Trophoblast cell (in vitro differentiated cells and primary cell): ENCODE measurements at regions not wholly inside any gene's neighbourhood (a gene's known extent, or its start where the extent isn't known, plus 50 kb on each side); places are given as distances from the start of the nearest gene placed in this dataset.

Experiments used
- DNase-seq, 2 donors: peaks; one replicate each; pipeline ENCODE4 v3.0.0-alpha.2; 2016
- H2AFZ ChIP-seq: 2 replicates; pipeline ENCODE4 v1.6.1; 2013; ENCODE audit warnings: low read length, moderate library complexity, mild to moderate bottlenecking; ENCODE audit not compliant: insufficient read depth, poor library complexity
- H2AK5ac ChIP-seq: 2 replicates; pipeline ENCODE4 v1.6.1; 2013; ENCODE audit warnings: mild to moderate bottlenecking, low read length
- H2BK120ac ChIP-seq: 2 replicates; pipeline ENCODE4 v1.6.1; 2013; ENCODE audit warnings: low read length, mild to moderate bottlenecking, moderate library complexity; ENCODE audit not compliant: insufficient read depth, poor library complexity
- H2BK12ac ChIP-seq: 2 replicates; pipeline ENCODE4 v1.6.1; 2013; ENCODE audit warnings: mild to moderate bottlenecking, low read length, moderate library complexity
- H2BK5ac ChIP-seq: 2 replicates; pipeline ENCODE4 v1.6.1; 2013; ENCODE audit warnings: low read length, low read depth, moderate library complexity, mild to moderate bottlenecking; ENCODE audit not compliant: poor library complexity
- H3K14ac ChIP-seq: 2 replicates; pipeline ENCODE4 v1.6.1; 2013; ENCODE audit warnings: mild to moderate bottlenecking, low read length
- H3K18ac ChIP-seq: 2 replicates; pipeline ENCODE4 v1.6.1; 2013; ENCODE audit warnings: mild to moderate bottlenecking, low read length
- H3K23ac ChIP-seq: 2 replicates; pipeline ENCODE4 v1.6.1; 2013; ENCODE audit warnings: low read length
- H3K27ac ChIP-seq: 2 replicates; pipeline ENCODE4 v1.5.1; 2013; ENCODE audit warnings: low read depth, mild to moderate bottlenecking, inconsistent platforms, low read length, moderate library complexity
- H3K27me3 ChIP-seq: 2 replicates; pipeline ENCODE4 v1.6.1; 2013; ENCODE audit warnings: inconsistent platforms, mild to moderate bottlenecking, low read length, moderate library complexity; ENCODE audit not compliant: insufficient read depth
- H3K36me3 ChIP-seq, 2 experiments: 1 replicate in 1 of 2; 2 replicates in 1 of 2; pipeline ENCODE4 v1.6.1; 2013; ENCODE audit warnings: low read length in 2 of 2, mild to moderate bottlenecking in 2 of 2, moderate library complexity in 1 of 2; ENCODE audit not compliant: insufficient read depth in 2 of 2, control insufficient read depth in 1 of 2
- H3K4ac ChIP-seq: 2 replicates; pipeline ENCODE4 v1.6.1; 2013; ENCODE audit warnings: low read depth, mild to moderate bottlenecking, low read length, moderate library complexity
- H3K4me1 ChIP-seq, 2 experiments: 1 replicate in 1 of 2; 2 replicates in 1 of 2; pipeline ENCODE4 v1.6.1; 2013; ENCODE audit warnings: low read length in 2 of 2, mild to moderate bottlenecking in 2 of 2, moderate library complexity in 1 of 2; ENCODE audit not compliant: insufficient read depth in 2 of 2, control insufficient read depth in 1 of 2
- H3K4me2 ChIP-seq: 2 replicates; pipeline ENCODE4 v1.6.1; 2013; ENCODE audit warnings: inconsistent platforms, mild to moderate bottlenecking, low read length, moderate library complexity
- H3K4me3 ChIP-seq: 2 replicates; pipeline ENCODE4 v1.5.1; 2013; ENCODE audit warnings: mild to moderate bottlenecking, low read depth, low read length, inconsistent platforms
- H3K79me1 ChIP-seq: one replicate; pipeline ENCODE4 v1.6.1; 2013; ENCODE audit warnings: low read length
- H3K79me2 ChIP-seq: 2 replicates; pipeline ENCODE4 v1.6.1; 2013; ENCODE audit warnings: low read length, mild to moderate bottlenecking; ENCODE audit not compliant: control insufficient read depth, insufficient read depth, poor library complexity
- H3K9ac ChIP-seq: 2 replicates; pipeline ENCODE4 v1.6.1; 2013; ENCODE audit warnings: mild to moderate bottlenecking, low read length
- H3K9me3 ChIP-seq: 2 replicates; pipeline ENCODE4 v1.6.1; 2013; ENCODE audit warnings: low read depth, mild to moderate bottlenecking, control low read depth, inconsistent platforms, low read length; ENCODE audit not compliant: insufficient read depth
- H4K12ac ChIP-seq: 2 replicates; pipeline ENCODE4 v1.6.1; 2013; ENCODE audit warnings: low read depth, mild to moderate bottlenecking, low read length, moderate library complexity
- H4K8ac ChIP-seq: 2 replicates; pipeline ENCODE4 v1.6.1; 2013; ENCODE audit warnings: low read depth, mild to moderate bottlenecking, low read length, moderate library complexity
- H4K91ac ChIP-seq: one replicate; pipeline ENCODE4 v1.6.1; 2013; ENCODE audit warnings: low read depth, mild to moderate bottlenecking, low read length, moderate library complexity
- WGBS: extraction: QIAGEN DNeasy Blood & Tissue Kit; methylation state at CpG from one replicate; pipeline ENCODE4 v1.1.7; 2013; ENCODE audit warnings: missing lambda C conversion rate; ENCODE audit not compliant: insufficient read length, insufficient coverage; ENCODE audit errors: extremely low coverage; 5-methylcytosine and 5-hydroxymethylcytosine counted together

DNA sequence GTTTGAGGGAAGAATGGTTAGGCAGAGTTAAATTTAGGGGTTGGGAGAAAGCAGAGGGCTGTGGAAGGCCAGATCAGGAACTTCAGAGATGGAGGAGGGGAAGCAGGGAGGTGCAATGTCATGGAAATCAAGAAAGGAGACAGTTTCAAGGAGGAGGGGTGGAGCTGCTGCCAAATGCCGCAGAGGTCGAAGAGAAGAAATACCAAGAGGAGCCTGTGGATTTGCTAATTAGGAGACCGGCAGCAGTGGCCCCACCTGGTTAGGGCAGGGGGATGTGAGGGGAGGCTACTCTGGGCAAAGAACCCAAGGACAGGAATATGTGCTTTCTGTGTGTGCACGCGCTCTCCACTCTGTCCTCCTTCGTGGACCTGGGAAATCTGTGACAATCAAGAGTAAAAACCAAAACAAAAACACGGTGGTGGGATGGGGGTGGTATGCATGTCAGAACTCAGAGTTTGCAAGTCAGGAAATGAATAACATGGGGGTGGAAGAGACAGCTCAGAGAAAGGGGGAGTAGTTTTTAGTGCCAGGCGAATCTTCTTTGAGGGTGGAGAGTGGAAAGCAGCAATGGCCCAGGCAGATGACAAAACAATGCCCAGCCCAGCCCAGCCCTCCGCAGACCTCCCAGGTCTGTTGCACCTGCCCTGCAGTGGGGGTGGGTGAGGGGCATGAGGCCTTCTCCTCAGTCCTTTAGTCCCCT is 102.9 kb upstream of the PAX2 start:
- H2BK12ac ChIP-seq: no peak overlapping the region
- H3K36me3 ChIP-seq: no peaks in the 10 kb centered on the region
- no peak overlapping the region for H3K14ac ChIP-seq
- H3K27me3 ChIP-seq: peaks cover 2% of the 10 kb centered on the region
- no peaks in the 10 kb centered on the region for H3K79me2 ChIP-seq
- no peak overlapping the region for H3K9ac ChIP-seq
- H3K4me2 ChIP-seq: no peak overlapping the region
- H3K9me3 ChIP-seq: peaks cover 5% of the 10 kb centered on the region
- H2BK5ac ChIP-seq: no peak overlapping the region
- WGBS: no CpG with 5 or more reads among the region's 9 CpGs
- no peaks in the 10 kb centered on the region for H3K79me1 ChIP-seq
- H3K4me3 ChIP-seq: no peak overlapping the region
- no peak overlapping the region for H2AK5ac ChIP-seq
- H3K23ac ChIP-seq: no peak overlapping the region
- H3K4me1 ChIP-seq: no peaks in the 10 kb centered on the region
- DNase-seq: no peak
- H3K18ac ChIP-seq: no peak overlapping the region
- no peak overlapping the region for H2BK120ac ChIP-seq
- H4K12ac ChIP-seq: no peak overlapping the region
- no peak overlapping the region for H2AFZ ChIP-seq
- no peak overlapping the region for H4K8ac ChIP-seq
- no peak overlapping the region for H3K4ac ChIP-seq
- no peak overlapping the region for H3K27ac ChIP-seq
- no peak overlapping the region for H4K91ac ChIP-seq

DNA sequence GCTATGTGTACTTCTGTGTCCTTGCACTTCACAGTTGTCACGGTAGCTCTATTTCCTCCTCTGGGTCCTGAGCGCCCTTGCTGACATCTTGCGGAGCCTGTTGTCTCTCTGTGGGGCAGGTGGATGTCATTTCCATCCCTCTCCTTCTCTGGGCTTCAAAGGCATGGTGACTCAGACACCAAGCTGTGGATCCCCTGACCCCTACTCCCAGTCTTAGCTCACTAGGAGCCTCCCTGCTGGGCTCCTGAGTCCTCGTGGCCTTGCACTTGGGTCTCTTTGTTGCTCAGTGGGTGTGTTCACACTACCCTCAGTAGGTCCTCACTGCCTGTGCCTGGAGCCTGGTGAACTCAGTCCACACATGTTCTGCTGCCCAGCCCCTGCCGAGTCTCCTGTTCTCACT is 100.3 kb upstream of the PAX2 start:
- DNase-seq: no peak
- H3K79me1 ChIP-seq: no peaks in the 10 kb centered on the region
- H2BK5ac ChIP-seq: no peak overlapping the region
- H2AK5ac ChIP-seq: no peak overlapping the region
- no peaks in the 10 kb centered on the region for H3K79me2 ChIP-seq
- no peaks in the 10 kb centered on the region for H3K4me1 ChIP-seq
- no peak overlapping the region for H3K4ac ChIP-seq
- H4K12ac ChIP-seq: no peak overlapping the region
- no peak overlapping the region for H3K4me3 ChIP-seq
- no peak overlapping the region for H3K4me2 ChIP-seq
- H2BK120ac ChIP-seq: no peak overlapping the region
- H2AFZ ChIP-seq: no peak overlapping the region
- peaks cover 2% of the 10 kb centered on the region for H3K27me3 ChIP-seq
- H3K36me3 ChIP-seq: no peaks in the 10 kb centered on the region
- no peak overlapping the region for H3K14ac ChIP-seq
- H3K9me3 ChIP-seq: peaks cover 3% of the 10 kb centered on the region
- no peak overlapping the region for H3K18ac ChIP-seq
- H4K91ac ChIP-seq: no peak overlapping the region
- no CpG with 5 or more reads among the region's 5 CpGs for WGBS
- no peak overlapping the region for H3K9ac ChIP-seq
- no peak overlapping the region for H3K27ac ChIP-seq
- H3K23ac ChIP-seq: no peak overlapping the region
- H2BK12ac ChIP-seq: no peak overlapping the region
- no peak overlapping the region for H4K8ac ChIP-seq

DNA sequence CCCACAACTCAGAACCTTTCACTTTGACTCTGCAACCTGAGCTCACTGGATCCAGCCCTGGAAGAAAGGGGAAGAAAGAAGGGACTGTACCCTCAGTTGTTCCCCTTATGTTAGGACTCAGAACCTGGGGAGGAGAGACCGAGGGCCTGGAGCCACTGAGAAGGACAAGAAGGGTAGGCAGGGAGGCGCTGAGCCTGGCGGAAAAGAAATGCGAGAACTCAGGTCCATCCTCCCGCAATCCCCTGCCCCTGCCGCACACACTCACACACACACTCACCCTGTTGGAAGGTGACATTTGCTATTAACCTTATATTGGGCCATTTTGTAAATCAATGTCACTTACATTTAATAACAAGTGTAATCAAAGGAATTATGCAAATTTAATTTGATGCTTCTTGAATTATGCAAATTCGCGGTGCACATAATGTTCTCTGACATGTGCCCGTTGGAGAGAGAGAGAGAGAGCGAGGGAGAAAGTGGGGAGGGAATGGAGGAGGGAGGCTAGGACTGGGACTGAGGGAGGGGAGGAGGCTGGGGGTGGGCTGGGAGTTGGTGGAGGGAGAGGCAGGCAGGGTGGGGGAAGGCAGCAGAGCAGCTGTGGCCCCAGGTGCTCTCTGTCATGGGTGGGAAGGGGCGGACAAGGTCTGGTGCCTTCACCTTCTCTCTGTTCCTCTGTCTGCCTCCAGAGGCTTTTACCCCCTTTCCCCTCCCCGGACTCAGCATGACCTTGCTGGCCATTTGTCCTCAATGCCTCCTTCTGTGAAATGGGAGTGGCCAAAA is 99.6 kb upstream of the PAX2 start:
- no peak overlapping the region for H3K27ac ChIP-seq
- H3K4me1 ChIP-seq: no peaks in the 10 kb centered on the region
- H4K8ac ChIP-seq: no peak overlapping the region
- no peak for DNase-seq
- H2AFZ ChIP-seq: no peak overlapping the region
- H2BK12ac ChIP-seq: no peak overlapping the region
- no peak overlapping the region for H2BK120ac ChIP-seq
- H3K4ac ChIP-seq: no peak overlapping the region
- no peak overlapping the region for H4K12ac ChIP-seq
- no peak overlapping the region for H3K23ac ChIP-seq
- H3K14ac ChIP-seq: no peak overlapping the region
- no peaks in the 10 kb centered on the region for H3K79me1 ChIP-seq
- no peak overlapping the region for H3K4me3 ChIP-seq
- H3K18ac ChIP-seq: no peak overlapping the region
- H3K9ac ChIP-seq: no peak overlapping the region
- no peak overlapping the region for H4K91ac ChIP-seq
- H2AK5ac ChIP-seq: no peak overlapping the region
- no peak overlapping the region for H2BK5ac ChIP-seq
- H3K36me3 ChIP-seq: no peaks in the 10 kb centered on the region
- H3K79me2 ChIP-seq: no peaks in the 10 kb centered on the region
- H3K27me3 ChIP-seq: peaks cover 2% of the 10 kb centered on the region
- no CpG with 5 or more reads among the region's 12 CpGs for WGBS
- peaks cover 5% of the 10 kb centered on the region for H3K9me3 ChIP-seq
- no peak overlapping the region for H3K4me2 ChIP-seq

DNA sequence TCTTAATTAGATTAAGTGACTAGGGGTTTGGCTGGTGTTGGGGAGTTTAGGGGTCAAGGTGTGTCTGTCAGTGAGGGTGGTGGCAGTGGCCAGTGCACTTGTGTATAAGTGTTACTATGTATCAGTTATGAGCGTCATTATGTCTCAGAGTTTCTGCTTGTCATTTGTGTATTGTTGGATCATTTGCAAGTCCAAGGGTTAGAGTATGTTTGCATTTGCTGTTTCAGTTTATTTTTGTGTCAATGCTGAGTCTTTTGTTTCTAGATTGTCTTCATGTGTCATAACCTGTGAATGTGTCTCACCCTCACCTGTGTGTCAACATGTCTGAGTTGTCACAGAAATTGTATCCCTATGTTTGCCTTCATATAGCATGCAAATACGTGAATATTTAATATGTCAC is 97.5 kb upstream of the PAX2 start:
- no peak overlapping the region for H3K14ac ChIP-seq
- H3K23ac ChIP-seq: no peak overlapping the region
- H4K91ac ChIP-seq: no peak overlapping the region
- no peak overlapping the region for H3K4me3 ChIP-seq
- H3K9ac ChIP-seq: no peak overlapping the region
- no peak overlapping the region for H2BK120ac ChIP-seq
- no peak overlapping the region for H3K18ac ChIP-seq
- H3K36me3 ChIP-seq: no peaks in the 10 kb centered on the region
- no peak overlapping the region for H2AFZ ChIP-seq
- H4K8ac ChIP-seq: no peak overlapping the region
- H3K79me2 ChIP-seq: no peaks in the 10 kb centered on the region
- DNase-seq: no peak
- WGBS: no CpG with 5 or more reads among the region's 2 CpGs
- H3K4ac ChIP-seq: no peak overlapping the region
- no peaks in the 10 kb centered on the region for H3K79me1 ChIP-seq
- no peaks in the 10 kb centered on the region for H3K4me1 ChIP-seq
- no peak overlapping the region for H2BK5ac ChIP-seq
- no peak overlapping the region for H3K27ac ChIP-seq
- peaks cover 5% of the 10 kb centered on the region for H3K27me3 ChIP-seq
- H3K4me2 ChIP-seq: no peak overlapping the region
- no peak overlapping the region for H2BK12ac ChIP-seq
- peaks cover 11% of the 10 kb centered on the region for H3K9me3 ChIP-seq
- no peak overlapping the region for H4K12ac ChIP-seq
- H2AK5ac ChIP-seq: no peak overlapping the region
